Ecto neural progenitor cell (in vitro differentiated cells): ENCODE measurements at regions not wholly inside any gene's neighbourhood (a gene's known extent, or its start where the extent isn't known, plus 50 kb on each side); places are given as distances from the start of the nearest gene placed in this dataset.

ENCODE experiments used
- DNase-seq: peaks from one replicate; pipeline ENCODE4 v3.0.0-alpha.2; 2018; ENCODE audit warnings: low spot score

GRCh38 chr14:104291123-104292000 lies 153.0 kb downstream of the KIF26A start:
- DNase-seq: peak; percentile 77

GRCh38 chr14:104292084-104292970 lies 153.9 kb downstream of the KIF26A start:
- DNase-seq: peak; percentile 50

- no peak for DNase-seq
These were observed 154.9 kb downstream of the KIF26A start for GRCh38 chr14:104293231-104293841.

- DNase-seq: no peak
These were observed 155.7 kb downstream of the KIF26A start for GRCh38 chr14:104293851-104294627.

- no peak for DNase-seq
These were observed 156.2 kb downstream of the KIF26A start for GRCh38 chr14:104294628-104294982.

GRCh38 chr14:104294983-104295680 lies 156.7 kb downstream of the KIF26A start:
- no peak for DNase-seq

- DNase-seq: no peak
These were observed 157.4 kb downstream of the KIF26A start for GRCh38 chr14:104295681-104296387.

GRCh38 chr14:104296388-104297312 lies 158.3 kb downstream of the KIF26A start:
- no peak for DNase-seq

GRCh38 chr14:104297313-104297704 lies 158.9 kb downstream of the KIF26A start:
- no peak for DNase-seq

- no peak for DNase-seq
These were observed 159.5 kb downstream of the KIF26A start for GRCh38 chr14:104297721-104298401.

- DNase-seq: no peak
These were observed 160.1 kb downstream of the KIF26A start for GRCh38 chr14:104298458-104298857.

- no peak for DNase-seq
These were observed 161.8 kb downstream of the KIF26A start for GRCh38 chr14:104299993-104300761.

- DNase-seq: no peak
These were observed 163.5 kb downstream of the KIF26A start for GRCh38 chr14:104301731-104302460.

GRCh38 chr14:104302794-104303405 lies 164.5 kb downstream of the KIF26A start:
- DNase-seq: no peak

- no peak for DNase-seq
These were observed 165.5 kb downstream of the KIF26A start for GRCh38 chr14:104303705-104304425.
